PC-9 (cell line): ENCODE measurements at regions not wholly inside any gene's neighbourhood (a gene's known extent, or its start where the extent isn't known, plus 50 kb on each side); places are given as distances from the start of the nearest gene placed in this dataset.

Source experiments
- EZH2 ChIP-seq: fragments of 200-600 bp; sonication (generic); IDR thresholded peaks from 2 replicates; pipeline ENCODE4 v1.8.0; 2017; ENCODE audit warnings: antibody characterized with exemption, low read depth
- TF ChIP-seq, protein P1 (sequence below): fragments of 200-600 bp; sonication (generic); conservative IDR thresholded peaks from 2 replicates; pipeline ENCODE4 v1.6.1; 2017; ENCODE audit warnings: mixed run types, antibody characterized with exemption, mild to moderate bottlenecking, moderate library complexity

GRCh38 chr3:102688556-102688930, 253.7 kb downstream of the ZPLD1 start:
- TF ChIP-seq, protein P1, sequence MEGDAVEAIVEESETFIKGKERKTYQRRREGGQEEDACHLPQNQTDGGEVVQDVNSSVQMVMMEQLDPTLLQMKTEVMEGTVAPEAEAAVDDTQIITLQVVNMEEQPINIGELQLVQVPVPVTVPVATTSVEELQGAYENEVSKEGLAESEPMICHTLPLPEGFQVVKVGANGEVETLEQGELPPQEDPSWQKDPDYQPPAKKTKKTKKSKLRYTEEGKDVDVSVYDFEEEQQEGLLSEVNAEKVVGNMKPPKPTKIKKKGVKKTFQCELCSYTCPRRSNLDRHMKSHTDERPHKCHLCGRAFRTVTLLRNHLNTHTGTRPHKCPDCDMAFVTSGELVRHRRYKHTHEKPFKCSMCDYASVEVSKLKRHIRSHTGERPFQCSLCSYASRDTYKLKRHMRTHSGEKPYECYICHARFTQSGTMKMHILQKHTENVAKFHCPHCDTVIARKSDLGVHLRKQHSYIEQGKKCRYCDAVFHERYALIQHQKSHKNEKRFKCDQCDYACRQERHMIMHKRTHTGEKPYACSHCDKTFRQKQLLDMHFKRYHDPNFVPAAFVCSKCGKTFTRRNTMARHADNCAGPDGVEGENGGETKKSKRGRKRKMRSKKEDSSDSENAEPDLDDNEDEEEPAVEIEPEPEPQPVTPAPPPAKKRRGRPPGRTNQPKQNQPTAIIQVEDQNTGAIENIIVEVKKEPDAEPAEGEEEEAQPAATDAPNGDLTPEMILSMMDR, result no peak
- TF ChIP-seq EZH2, result no peak
